Panc1 (cell line): ENCODE measurements at regions not wholly inside any gene's neighbourhood (a gene's known extent, or its start where the extent isn't known, plus 50 kb on each side); places are given as distances from the start of the nearest gene placed in this dataset.

ENCODE experiments used
- ATAC-seq: fragments of 200-7000 bp; cut with Tn5 transposase; 2 replicates; pipeline ENCODE4 v1.9.1; 2020; ENCODE audit warnings: mild to moderate bottlenecking, moderate library complexity
- BruUV-seq: library from RNA; stranded (reverse); fragments of 400-500 nt; replicated peaks from 2 replicates; lab custom pipeline; 2021; lab: Mats Ljungman, UMichigan
- CTCF ChIA-PET: fragments of 300-600 bp; sonication (Branson Sonifier 250); formaldehyde crosslinking; loops from one replicate; lab custom pipeline; 2022; ENCODE audit warnings: antibody characterized with exemption; lab: Charles Lee
- POLR2A ChIA-PET: fragments of 300-600 bp; sonication (Branson Sonifier 250); formaldehyde crosslinking; loops from one replicate; lab custom pipeline; 2022; ENCODE audit warnings: antibody characterized with exemption; lab: Charles Lee
- DNase-seq: peaks from one replicate; pipeline ENCODE4 v3.0.0-alpha.2; 2010; ENCODE audit warnings: low read depth, low spot score
- H3K27ac ChIP-seq: 2 replicates; pipeline ENCODE4 v1.5.1; 2011; ENCODE audit warnings: mild to moderate bottlenecking, low read length, inconsistent platforms
- H3K27me3 ChIP-seq: fragments of 200-500 bp; sonication (Bioruptor generic); 2 replicates; pipeline ENCODE4 v1.6.0; 2014; ENCODE audit warnings: low read length, inconsistent platforms; ENCODE audit not compliant: control insufficient read depth, insufficient read depth
- H3K36me3 ChIP-seq: fragments of 200-500 bp; sonication (Bioruptor generic); 2 replicates; pipeline ENCODE4 v1.5.1; 2014; ENCODE audit warnings: inconsistent platforms, mild to moderate bottlenecking, low read length, moderate library complexity; ENCODE audit not compliant: control insufficient read depth, insufficient read depth
- H3K4me1 ChIP-seq: 2 replicates; pipeline ENCODE4 v1.5.1; 2011; ENCODE audit warnings: inconsistent platforms, mild to moderate bottlenecking, low read length, moderate library complexity; ENCODE audit not compliant: control insufficient read depth, insufficient read depth
- H3K4me3 ChIP-seq, 2 experiments: 2 replicates each; pipeline ENCODE4 v1.5.1; 2011 to 2012; ENCODE audit warnings: low read depth in 2 of 2, low read length in 2 of 2, mild to moderate bottlenecking in 2 of 2, inconsistent platforms in 1 of 2, moderate library complexity in 1 of 2
- H3K9me3 ChIP-seq: fragments of 200-500 bp; sonication (Bioruptor generic); 2 replicates; pipeline ENCODE4 v1.5.1; 2014; ENCODE audit warnings: low read depth, mild to moderate bottlenecking, inconsistent platforms, low read length, moderate library complexity; ENCODE audit not compliant: control insufficient read depth, insufficient read depth
- CTCF ChIP-seq: fragments of 450-650 bp; IDR thresholded peaks from 2 replicates; pipeline ENCODE4 v1.5.1; 2017; ENCODE audit warnings: mild to moderate bottlenecking
- POLR2AphosphoS5 ChIP-seq: IDR thresholded peaks from 2 replicates; pipeline ENCODE4 v1.6.1; 2012; ENCODE audit warnings: mild to moderate bottlenecking, low read depth, low read length, moderate library complexity
- REST ChIP-seq, 2 experiments: IDR thresholded peaks; 2 replicates each; pipeline ENCODE4 v1.6.1; 2011 to 2012; ENCODE audit warnings: low read depth in 2 of 2, control low read depth in 1 of 2, low read length in 1 of 2, mild to moderate bottlenecking in 1 of 2, moderate library complexity in 1 of 2; ENCODE audit not compliant: insufficient read depth in 1 of 2
- SIN3A ChIP-seq: IDR thresholded peaks from 2 replicates; pipeline ENCODE4 v1.6.1; 2012; ENCODE audit warnings: low read depth, mild to moderate bottlenecking, low read length, moderate library complexity, borderline replicate concordance; ENCODE audit not compliant: insufficient read depth
- TCF7L2 ChIP-seq: IDR thresholded peaks from 2 replicates; pipeline ENCODE4 v1.6.1; 2011; ENCODE audit warnings: mild to moderate bottlenecking, low read depth, low read length, inconsistent platforms
- in situ Hi-C: cut with HindIII; loops from 2 replicates; pipeline ENCODE4 v1.10.0; 2016; ENCODE audit warnings: low sequenced_read_pairs, low pct_unique_long_range_greater_than_20kb
- intact Hi-C: fragments of 100-400 bp; cut with micrococcal nuclease; formaldehyde crosslinking; loops from one replicate; pipeline ENCODE4 v1.10.0; 2022; ENCODE audit not compliant: unreplicated experiment

GRCh38 chr6:169986848-169987498, 235.6 kb downstream of the ERMARD start:
- no peak overlapping the region for H3K27ac ChIP-seq
- DNase-seq (no peak), ATAC-seq (no peak; the same call in 1 of the 2 replicates)
- POLR2A ChIA-PET = no interaction called here
- intact Hi-C loops = no loop called here
- CTCF ChIA-PET = no interaction called here
- TF ChIP-seq POLR2AphosphoS5 (no peak), SIN3A (no peak), CTCF (no peak), TCF7L2 (no peak), REST (IDR thresholded peaks at IDR 0.05; ENCODE audit: insufficient read depth in 1 of 2, low read depth in 2 of 2, low read length in 1 of 2) (no peak)
- H3K9me3 ChIP-seq = no peaks in the 10 kb centered on the region
- in situ Hi-C loops = no loop called here
- H3K36me3 ChIP-seq = no peaks in the 10 kb centered on the region
- BruUV-seq = no TSS peak
- no peaks in the 10 kb centered on the region; the same call in 1 of the 2 replicates for H3K27me3 ChIP-seq
- H3K4me1 ChIP-seq = no peaks in the 10 kb centered on the region
- H3K4me3 ChIP-seq = no peak overlapping the region

GRCh38 chr6:169986171-169986847, 234.9 kb downstream of the ERMARD start:
- ChIA-PET POLR2A (no interaction called here), CTCF (no interaction called here)
- intact Hi-C loops (no loop called here), in situ Hi-C loops (no loop called here)
- no peaks in the 10 kb centered on the region for H3K36me3 ChIP-seq
- ATAC-seq (no peak), DNase-seq (no peak)
- H3K27me3 ChIP-seq = no peaks in the 10 kb centered on the region; the same call in 1 of the 2 replicates
- no TSS peak for BruUV-seq
- TF ChIP-seq POLR2AphosphoS5 (no peak), SIN3A (no peak), REST (IDR thresholded peaks at IDR 0.05; ENCODE audit: insufficient read depth in 1 of 2, low read depth in 2 of 2, low read length in 1 of 2) (no peak), TCF7L2 (no peak), CTCF (no peak)
- H3K9me3 ChIP-seq = no peaks in the 10 kb centered on the region
- no peak overlapping the region for H3K27ac ChIP-seq
- H3K4me1 ChIP-seq = no peaks in the 10 kb centered on the region
- H3K4me3 ChIP-seq = no peak overlapping the region
